SU-DHL-6 (cell line): ENCODE measurements at regions not wholly inside any gene's neighbourhood (a gene's known extent, or its start where the extent isn't known, plus 50 kb on each side); places are given as distances from the start of the nearest gene placed in this dataset.

Experiments
- H2AFZ ChIP-seq: fragments of 200-600 bp; sonication (generic); 2 replicates; pipeline ENCODE4 v1.6.1; 2014; ENCODE audit warnings: low read depth, mild to moderate bottlenecking, moderate library complexity, mixed read lengths, antibody characterized with exemption, low read length; ENCODE audit not compliant: severe bottlenecking
- H3F3A ChIP-seq: fragments of 200-600 bp; shearing (Covaris generic); 2 replicates; pipeline ENCODE4 v1.6.0; 2016; ENCODE audit warnings: antibody characterized with exemption, mild to moderate bottlenecking; ENCODE audit not compliant: insufficient read depth
- H3K27ac ChIP-seq: fragments of 200-600 bp; sonication (generic); 2 replicates; pipeline ENCODE4 v1.5.1; 2016; ENCODE audit warnings: low read depth, mild to moderate bottlenecking, low read length, moderate library complexity, mixed read lengths
- H3K27me3 ChIP-seq: fragments of 200-600 bp; sonication (generic), shearing (Covaris generic); 2 replicates; pipeline ENCODE4 v1.6.0; 2014; ENCODE audit warnings: mild to moderate bottlenecking, low read length
- H3K36me3 ChIP-seq: fragments of 200-600 bp; sonication (generic); 2 replicates; pipeline ENCODE4 v1.6.1; 2014; ENCODE audit warnings: mild to moderate bottlenecking, low read length, mixed read lengths
- H3K4me2 ChIP-seq: fragments of 300-600, 200-600 bp; shearing (Covaris generic), sonication (generic); 2 replicates; pipeline ENCODE4 v1.6.0; 2014; ENCODE audit warnings: low read length, low read depth, mild to moderate bottlenecking; ENCODE audit not compliant: poor library complexity, severe bottlenecking
- H3K4me3 ChIP-seq: fragments of 200-600 bp; sonication (generic); 2 replicates; pipeline ENCODE4 v1.5.1; 2014; ENCODE audit warnings: antibody characterized with exemption, low read length, mild to moderate bottlenecking, mixed read lengths; ENCODE audit not compliant: insufficient read depth, poor library complexity, severe bottlenecking
- H3K79me2 ChIP-seq: fragments of 200-600 bp; sonication (generic); 2 replicates; pipeline ENCODE4 v1.6.1; 2014; ENCODE audit warnings: mild to moderate bottlenecking, low read length, moderate library complexity; ENCODE audit not compliant: insufficient read depth
- H3K9ac ChIP-seq: fragments of 200-600 bp; sonication (generic); 2 replicates; pipeline ENCODE4 v1.7.0; 2014; ENCODE audit warnings: mild to moderate bottlenecking, low read length
- H3K9me2 ChIP-seq: fragments of 200-600 bp; sonication (generic); replicated peaks from 2 replicates; pipeline ENCODE4 v1.6.1; 2014; ENCODE audit warnings: low read length; ENCODE audit not compliant: insufficient read depth
- H3K9me3 ChIP-seq: fragments of 200-600 bp; sonication (generic); 2 replicates; pipeline ENCODE4 v1.6.1; 2014; ENCODE audit warnings: low read length, mixed read lengths; ENCODE audit not compliant: insufficient read depth
- H4K20me1 ChIP-seq: fragments of 200-600 bp; sonication (generic); 2 replicates; pipeline ENCODE4 v1.6.1; 2014; ENCODE audit warnings: low read depth, mild to moderate bottlenecking, antibody characterized with exemption, low read length, moderate library complexity, mixed read lengths
- EZH2phosphoT487 ChIP-seq: fragments of 200-600 bp; sonication (generic), shearing (Covaris generic); conservative IDR thresholded peaks from 2 replicates; pipeline ENCODE4 v1.6.1; 2018; ENCODE audit warnings: mild to moderate bottlenecking, antibody characterized with exemption, low read length, moderate library complexity, mixed read lengths
- TF ChIP-seq, protein P1 (sequence below): fragments of 200-600 bp; sonication (generic); IDR thresholded peaks from one replicate; pipeline ENCODE4 v1.5.1; 2017; ENCODE audit warnings: antibody characterized with exemption, mild to moderate bottlenecking, low read length, moderate library complexity; ENCODE audit not compliant: insufficient read depth, poor library complexity, severe bottlenecking

DNA sequence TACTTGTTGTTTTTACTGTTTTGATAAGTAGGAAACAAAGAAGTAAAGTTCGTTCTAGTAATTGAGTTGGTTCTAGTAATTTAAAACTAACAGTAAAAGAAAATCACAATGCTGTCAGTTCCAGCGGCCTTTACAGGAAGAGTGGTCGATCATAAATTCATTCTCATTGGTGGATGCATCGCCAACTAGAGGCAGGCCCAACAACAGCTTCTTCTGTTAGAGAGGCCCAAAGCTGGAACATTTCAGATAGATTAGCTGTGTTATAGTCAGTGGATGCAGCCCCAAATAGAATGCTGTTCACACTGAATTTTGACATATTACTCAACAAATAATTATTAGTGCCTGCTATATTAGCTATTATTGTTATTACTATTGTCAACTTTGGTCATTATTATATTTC, 80.8 kb downstream of the ARRDC3 start:
- Histone ChIP-seq H3K9me2 (no peaks in the 10 kb centered on the region), H3K79me2 (no peaks in the 10 kb centered on the region), H3K27ac (no peak overlapping the region), H3K27me3 (no peaks in the 10 kb centered on the region), H4K20me1 (no peaks in the 10 kb centered on the region), H2AFZ (peak overlapping the region; percentile 82), H3K4me3 (no peak overlapping the region), H3K9ac (no peak overlapping the region), H3K9me3 (no peaks in the 10 kb centered on the region), H3K36me3 (no peaks in the 10 kb centered on the region), H3K4me2 (no peak overlapping the region), H3F3A (no peaks in the 10 kb centered on the region)
- TF ChIP-seq EZH2phosphoT487 = no peak
- TF ChIP-seq, protein P1, sequence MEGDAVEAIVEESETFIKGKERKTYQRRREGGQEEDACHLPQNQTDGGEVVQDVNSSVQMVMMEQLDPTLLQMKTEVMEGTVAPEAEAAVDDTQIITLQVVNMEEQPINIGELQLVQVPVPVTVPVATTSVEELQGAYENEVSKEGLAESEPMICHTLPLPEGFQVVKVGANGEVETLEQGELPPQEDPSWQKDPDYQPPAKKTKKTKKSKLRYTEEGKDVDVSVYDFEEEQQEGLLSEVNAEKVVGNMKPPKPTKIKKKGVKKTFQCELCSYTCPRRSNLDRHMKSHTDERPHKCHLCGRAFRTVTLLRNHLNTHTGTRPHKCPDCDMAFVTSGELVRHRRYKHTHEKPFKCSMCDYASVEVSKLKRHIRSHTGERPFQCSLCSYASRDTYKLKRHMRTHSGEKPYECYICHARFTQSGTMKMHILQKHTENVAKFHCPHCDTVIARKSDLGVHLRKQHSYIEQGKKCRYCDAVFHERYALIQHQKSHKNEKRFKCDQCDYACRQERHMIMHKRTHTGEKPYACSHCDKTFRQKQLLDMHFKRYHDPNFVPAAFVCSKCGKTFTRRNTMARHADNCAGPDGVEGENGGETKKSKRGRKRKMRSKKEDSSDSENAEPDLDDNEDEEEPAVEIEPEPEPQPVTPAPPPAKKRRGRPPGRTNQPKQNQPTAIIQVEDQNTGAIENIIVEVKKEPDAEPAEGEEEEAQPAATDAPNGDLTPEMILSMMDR = no peak

- Histone ChIP-seq H3K27ac (no peak overlapping the region), H3K4me3 (no peak overlapping the region), H3F3A (no peaks in the 10 kb centered on the region)
Measured at GRCh38 chr5:91301106-91301846, 81.8 kb downstream of the ARRDC3 start.

DNA sequence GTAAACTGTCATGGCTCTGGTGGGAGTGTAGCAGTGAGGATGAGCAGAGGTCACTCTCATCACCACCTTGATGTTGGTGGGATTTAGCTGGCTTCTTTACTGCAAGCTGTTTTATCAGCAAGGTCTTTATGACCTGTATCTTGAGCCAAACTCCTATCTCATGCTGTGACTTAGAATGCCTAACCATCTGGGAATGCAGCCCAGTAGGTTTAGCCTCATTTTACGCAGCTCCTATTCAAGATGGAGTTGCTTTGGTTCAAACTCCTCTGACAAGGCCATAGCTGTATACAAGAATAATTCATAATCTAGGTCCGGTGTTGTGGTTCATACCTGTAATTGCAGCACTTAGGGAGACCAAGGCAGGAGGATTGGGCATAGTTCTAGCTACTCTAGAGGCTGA, 85.1 kb downstream of the ARRDC3 start:
- Histone ChIP-seq H3K27ac (no peak overlapping the region), H3K9me3 (no peaks in the 10 kb centered on the region), H3K9ac (no peak overlapping the region), H3K4me3 (no peak overlapping the region), H3K79me2 (no peaks in the 10 kb centered on the region), H3K9me2 (no peaks in the 10 kb centered on the region), H3K27me3 (no peaks in the 10 kb centered on the region), H3K4me2 (no peak overlapping the region), H2AFZ (no peak overlapping the region), H3F3A (no peaks in the 10 kb centered on the region), H3K36me3 (no peaks in the 10 kb centered on the region), H4K20me1 (no peaks in the 10 kb centered on the region)
- TF ChIP-seq, protein P1 = no peak
- TF ChIP-seq EZH2phosphoT487 = no peak

More at GRCh38 chr5:91301106-91301846, 81.8 kb downstream of the ARRDC3 start:
- H3K9me3 ChIP-seq = no peaks in the 10 kb centered on the region
- H3K79me2 ChIP-seq = no peaks in the 10 kb centered on the region
- no peaks in the 10 kb centered on the region for H4K20me1 ChIP-seq
- H3K9ac ChIP-seq = no peak overlapping the region
- no peaks in the 10 kb centered on the region for H3K9me2 ChIP-seq
- H3K27me3 ChIP-seq = no peaks in the 10 kb centered on the region
- H2AFZ ChIP-seq = no peak overlapping the region
- no peaks in the 10 kb centered on the region for H3K36me3 ChIP-seq
- no peak overlapping the region for H3K4me2 ChIP-seq
- no peak for TF ChIP-seq EZH2phosphoT487
- TF ChIP-seq, protein P1 = no peak
